ENCODE measurements at regions not wholly inside any gene's neighbourhood (a gene's known extent, or its start where the extent isn't known, plus 50 kb on each side); places are given as distances from the start of the nearest gene placed in this dataset.
A peak's percentile ranks its signal among the peaks of the same experiment; 100 is the strongest.

- no peak for TF ChIP-seq EZH2 (IDR thresholded peaks at IDR 0.05; ENCODE audit: low read length)
- no peak for TF ChIP-seq CTCF (optimal IDR thresholded peaks at IDR 0.05 in 1 of 3, IDR thresholded peaks at IDR 0.05 in 1 of 3, conservative IDR thresholded peaks at IDR 0.05 in 1 of 3; ENCODE audit: extremely low read depth in 1 of 3, insufficient read depth in 2 of 3, low read length in 3 of 3)
- Histone ChIP-seq H3K79me2 (ENCODE audit: control insufficient read depth, insufficient read depth, low read length) (no peaks in the 10 kb centered on the region), H3K4me1 (ENCODE audit: control insufficient read depth, extremely low read depth, insufficient read depth, low read length) (peaks cover 20% of the 10 kb centered on the region), H3K4me2 (ENCODE audit: control insufficient read depth, extremely low read depth, insufficient read depth, low read depth, low read length) (peak overlapping the region; percentile 23), H3K9me3 (ENCODE audit: control insufficient read depth, low read depth, low read length) (no peaks in the 10 kb centered on the region), H2AFZ (ENCODE audit: control insufficient read depth, low read length) (peak overlapping the region; percentile 20), H3K27me3 (ENCODE audit: control insufficient read depth, extremely low read depth, insufficient read depth, low read length) (no peaks in the 10 kb centered on the region), H3K27ac (ENCODE audit: control insufficient read depth, insufficient read depth, low read length) (no peak overlapping the region), H3K36me3 (ENCODE audit: control insufficient read depth in 2 of 2, extremely low read depth in 1 of 2, insufficient read depth in 2 of 2, low read length in 2 of 2) (no peaks in the 10 kb centered on the region), H3K4me3 (ENCODE audit: control insufficient read depth in 2 of 3, extremely low read depth in 1 of 3, insufficient read depth in 2 of 3, low read depth in 1 of 3, low read length in 3 of 3) (no peak overlapping the region), H4K20me1 (ENCODE audit: control insufficient read depth, extremely low read depth, insufficient read depth, low read length) (no peaks in the 10 kb centered on the region), H3K9me1 (ENCODE audit: control insufficient read depth, extremely low read depth, insufficient read depth, low read length) (no peaks in the 10 kb centered on the region), H3K9ac (ENCODE audit: control insufficient read depth, extremely low read depth, insufficient read depth, low read length) (no peak overlapping the region)
- FAIRE-seq (peak; percentile 76), DNase-seq (ENCODE audit: low read depth, low spot score) (no peak)
- dilution Hi-C loops (cut with MboI; ENCODE audit: extremely low pct_ligation_motif_present, low sequenced_read_pairs), result no loop called here
Measured at GRCh38 chr2:128368437-128369107, 49.9 kb upstream of the HS6ST1 start.

- dilution Hi-C loops (cut with MboI; ENCODE audit: extremely low pct_ligation_motif_present, low sequenced_read_pairs), result no loop called here
- Histone ChIP-seq H3K27ac (ENCODE audit: control insufficient read depth, insufficient read depth, low read length) (no peak overlapping the region), H3K4me1 (ENCODE audit: control insufficient read depth, extremely low read depth, insufficient read depth, low read length) (peaks cover 26% of the 10 kb centered on the region), H3K36me3 (ENCODE audit: control insufficient read depth in 2 of 2, extremely low read depth in 1 of 2, insufficient read depth in 2 of 2, low read length in 2 of 2) (no peaks in the 10 kb centered on the region), H3K9me3 (ENCODE audit: control insufficient read depth, low read depth, low read length) (no peaks in the 10 kb centered on the region), H3K4me3 (ENCODE audit: control insufficient read depth in 2 of 3, extremely low read depth in 1 of 3, insufficient read depth in 2 of 3, low read depth in 1 of 3, low read length in 3 of 3) (no peak overlapping the region), H3K4me2 (ENCODE audit: control insufficient read depth, extremely low read depth, insufficient read depth, low read depth, low read length) (peak overlapping the region; percentile 23), H3K9ac (ENCODE audit: control insufficient read depth, extremely low read depth, insufficient read depth, low read length) (no peak overlapping the region), H4K20me1 (ENCODE audit: control insufficient read depth, extremely low read depth, insufficient read depth, low read length) (no peaks in the 10 kb centered on the region), H2AFZ (ENCODE audit: control insufficient read depth, low read length) (peak overlapping the region; percentile 20), H3K27me3 (ENCODE audit: control insufficient read depth, extremely low read depth, insufficient read depth, low read length) (no peaks in the 10 kb centered on the region), H3K9me1 (ENCODE audit: control insufficient read depth, extremely low read depth, insufficient read depth, low read length) (no peaks in the 10 kb centered on the region), H3K79me2 (ENCODE audit: control insufficient read depth, insufficient read depth, low read length) (no peaks in the 10 kb centered on the region)
- FAIRE-seq (peak; percentile 9), DNase-seq (ENCODE audit: low read depth, low spot score) (no peak)
- TF ChIP-seq EZH2 (IDR thresholded peaks at IDR 0.05; ENCODE audit: low read length) (no peak), CTCF (optimal IDR thresholded peaks at IDR 0.05 in 1 of 3, IDR thresholded peaks at IDR 0.05 in 1 of 3, conservative IDR thresholded peaks at IDR 0.05 in 1 of 3; ENCODE audit: extremely low read depth in 1 of 3, insufficient read depth in 2 of 3, low read length in 3 of 3) (no peak)
Measured at GRCh38 chr2:128369108-128369555, 50.5 kb upstream of the HS6ST1 start.
